HG02943 (cell line): ENCODE measurements at regions not wholly inside any gene's neighbourhood (a gene's known extent, or its start where the extent isn't known, plus 50 kb on each side); places are given as distances from the start of the nearest gene placed in this dataset.
"Not testable (repeated sequence)": the region's sequence is repeated elsewhere in the genome, so short reads cannot be mapped to it uniquely, and the experiment has no call there.

ENCODE experiments used
- ATAC-seq: cut with Tn5 transposase; IDR thresholded peaks from one replicate; pipeline ENCODE4 v1.9.1; 2021; ENCODE audit warnings: mild to moderate bottlenecking, low read depth, moderate library complexity; ENCODE audit not compliant: unreplicated experiment

GRCh38 chr22:22345781-22346180, 101.2 kb downstream of the VPREB1 start:
- no peak for ATAC-seq

GRCh38 chr22:22346401-22347107, 102.0 kb downstream of the VPREB1 start:
- ATAC-seq, result no peak

- ATAC-seq, result no peak
These were observed 103.7 kb downstream of the VPREB1 start for GRCh38 chr22:22348127-22348814.

GRCh38 chr22:22348815-22349454, 104.3 kb downstream of the VPREB1 start:
- no peak for ATAC-seq

GRCh38 chr22:22349455-22349836, 104.9 kb downstream of the VPREB1 start:
- ATAC-seq, result no peak

- no peak for ATAC-seq
These were observed 106.8 kb downstream of the VPREB1 start for GRCh38 chr22:22351366-22351765.

GRCh38 chr22:22352371-22352999, 107.9 kb downstream of the VPREB1 start:
- ATAC-seq, result no peak

GRCh38 chr22:22355096-22355834, 110.7 kb downstream of the VPREB1 start:
- ATAC-seq, result no peak

- ATAC-seq, result peak; percentile 72
These were observed 112.7 kb downstream of the VPREB1 start for GRCh38 chr22:22357024-22357883.

- ATAC-seq, result no peak
These were observed 113.6 kb downstream of the VPREB1 start for GRCh38 chr22:22358152-22358551.

GRCh38 chr22:22358686-22359085, 114.1 kb downstream of the VPREB1 start:
- no peak for ATAC-seq

- no peak for ATAC-seq
These were observed 114.9 kb downstream of the VPREB1 start for GRCh38 chr22:22359465-22359864.

GRCh38 chr22:22360014-22360413, 115.4 kb downstream of the VPREB1 start:
- no peak for ATAC-seq

GRCh38 chr22:22362311-22362710, 117.7 kb downstream of the VPREB1 start:
- ATAC-seq, result no peak

GRCh38 chr22:22362936-22363335, 118.3 kb downstream of the VPREB1 start:
- no peak for ATAC-seq

- no peak for ATAC-seq
These were observed 119.6 kb downstream of the VPREB1 start for GRCh38 chr22:22364207-22364606.

- no peak for ATAC-seq
These were observed 122.0 kb downstream of the VPREB1 start for GRCh38 chr22:22366537-22366936.

GRCh38 chr22:22368516-22368915, 123.9 kb downstream of the VPREB1 start:
- no peak for ATAC-seq

GRCh38 chr22:22369219-22369963, 124.8 kb downstream of the VPREB1 start:
- not testable (repeated sequence) for ATAC-seq
